OCI-LY1 (cell line): ENCODE measurements at regions not wholly inside any gene's neighbourhood (a gene's known extent, or its start where the extent isn't known, plus 50 kb on each side); places are given as distances from the start of the nearest gene placed in this dataset.

Experiments
- CTCF ChIP-seq: fragments of 200-600 bp; sonication (generic), shearing (Covaris generic); IDR thresholded peaks from 2 replicates; pipeline ENCODE4 v1.5.1; 2017; ENCODE audit warnings: mild to moderate bottlenecking, antibody characterized with exemption, low read length, moderate library complexity, mixed read lengths
- EZH2 ChIP-seq: fragments of 200-600 bp; sonication (generic), shearing (Covaris generic); IDR thresholded peaks from 2 replicates; pipeline ENCODE4 v1.8.0; 2017; ENCODE audit warnings: borderline replicate concordance, mixed run types, mild to moderate bottlenecking, antibody characterized with exemption, low read length, moderate library complexity, mixed read lengths

GRCh38 chr4:19544446-19545125, 707.1 kb upstream of the SLIT2 start:
- TF ChIP-seq CTCF (no peak), EZH2 (no peak)
